Pons (tissue), 1 donor: ENCODE measurements at regions not wholly inside any gene's neighbourhood (a gene's known extent, or its start where the extent isn't known, plus 50 kb on each side); places are given as distances from the start of the nearest gene placed in this dataset.
A peak's percentile ranks its signal among the peaks of the same experiment; 100 is the strongest.
"Not testable (repeated sequence)": the region's sequence is repeated elsewhere in the genome, so short reads cannot be mapped to it uniquely, and the experiment has no call there.

Experiments
- DNase-seq: peaks from one replicate; pipeline ENCODE4 v3.0.0-alpha.2; 2016; ENCODE audit warnings: low spot score

DNA sequence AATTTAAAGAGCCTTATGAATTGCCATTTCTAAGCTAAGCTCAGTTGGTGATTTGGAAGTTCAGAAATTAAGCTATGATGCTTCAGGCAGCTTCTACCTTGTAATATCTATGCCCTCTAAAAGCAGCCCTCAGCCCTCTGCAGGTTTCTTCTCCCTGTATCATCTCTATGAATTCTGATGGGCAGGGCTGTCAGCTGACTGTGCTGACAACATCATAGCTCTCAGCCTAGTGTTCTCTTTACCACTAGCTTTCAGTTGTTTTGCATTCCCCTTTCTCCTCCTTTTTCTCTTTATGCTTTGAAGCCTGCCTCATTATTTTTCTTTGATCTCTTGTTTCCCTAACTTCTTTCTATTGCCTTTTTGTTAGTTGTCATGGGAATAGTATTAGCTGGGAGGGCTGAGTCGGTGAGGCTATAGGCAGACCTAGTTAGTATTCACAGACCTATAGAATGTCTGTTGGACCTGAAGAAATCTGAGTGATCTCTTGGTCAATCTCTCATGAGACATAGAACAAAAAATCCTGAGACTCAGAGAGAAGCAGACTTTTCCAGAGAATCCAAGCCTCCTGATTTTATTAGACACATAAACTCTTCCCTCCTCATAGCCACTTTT is 535.4 kb downstream of the RAB38 start:
- DNase-seq = no peak

DNA sequence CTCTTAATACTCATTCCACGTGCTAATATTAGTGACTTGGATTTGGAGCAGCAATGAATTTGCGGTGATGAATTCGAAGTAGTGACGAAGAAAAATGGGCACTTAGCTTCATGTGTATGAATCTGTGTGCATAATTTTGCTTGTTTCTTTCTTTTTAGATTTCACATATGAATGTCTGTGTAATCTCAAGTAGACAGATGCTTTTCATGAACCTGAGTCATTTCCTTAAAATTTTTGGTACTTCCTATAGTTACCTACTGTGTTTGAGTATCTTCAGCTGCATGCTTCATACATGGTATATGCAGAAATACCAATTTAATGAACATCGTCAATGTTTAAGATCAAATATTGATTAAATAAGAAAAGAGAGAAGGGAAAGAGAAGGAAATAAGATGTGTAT is 540.2 kb downstream of the RAB38 start:
- DNase-seq = no peak

DNA sequence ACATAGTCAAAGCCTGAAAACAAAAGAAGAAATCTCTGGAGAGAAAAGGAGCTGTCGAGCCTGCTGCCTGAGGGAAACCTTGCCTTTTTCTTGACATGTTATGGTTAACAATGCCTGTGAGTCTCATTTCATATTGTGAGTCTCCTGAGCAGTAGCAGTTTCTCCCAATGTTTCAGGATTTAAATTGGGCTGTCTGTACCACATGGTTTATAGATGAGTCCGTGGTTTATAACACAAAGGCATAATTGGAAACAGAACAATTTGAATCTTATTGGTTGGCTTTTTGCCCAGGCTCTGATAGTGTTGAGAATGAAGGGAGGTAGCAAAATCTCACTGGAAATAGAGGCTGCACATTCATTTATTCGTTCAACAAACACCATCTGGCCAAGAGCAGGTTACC is 540.9 kb downstream of the RAB38 start:
- no peak for DNase-seq

DNA sequence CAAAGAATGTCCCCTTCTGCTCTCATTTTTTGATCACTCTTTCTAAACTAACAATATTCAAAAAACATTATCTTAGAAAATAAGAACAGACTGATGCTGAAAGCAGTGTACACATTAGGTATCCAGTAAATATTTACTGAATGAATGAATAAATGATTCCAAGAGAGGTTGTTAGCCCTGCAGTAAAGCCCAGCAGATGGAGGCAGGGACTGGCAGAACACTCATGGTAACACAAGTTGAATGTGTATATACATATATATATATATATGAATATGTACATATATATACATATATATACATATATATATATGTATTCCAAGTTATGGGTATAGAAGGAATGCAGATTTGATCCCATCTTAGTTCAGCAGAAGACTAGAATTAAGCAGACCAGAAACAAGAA is 546.3 kb downstream of the RAB38 start:
- DNase-seq = no peak

DNA sequence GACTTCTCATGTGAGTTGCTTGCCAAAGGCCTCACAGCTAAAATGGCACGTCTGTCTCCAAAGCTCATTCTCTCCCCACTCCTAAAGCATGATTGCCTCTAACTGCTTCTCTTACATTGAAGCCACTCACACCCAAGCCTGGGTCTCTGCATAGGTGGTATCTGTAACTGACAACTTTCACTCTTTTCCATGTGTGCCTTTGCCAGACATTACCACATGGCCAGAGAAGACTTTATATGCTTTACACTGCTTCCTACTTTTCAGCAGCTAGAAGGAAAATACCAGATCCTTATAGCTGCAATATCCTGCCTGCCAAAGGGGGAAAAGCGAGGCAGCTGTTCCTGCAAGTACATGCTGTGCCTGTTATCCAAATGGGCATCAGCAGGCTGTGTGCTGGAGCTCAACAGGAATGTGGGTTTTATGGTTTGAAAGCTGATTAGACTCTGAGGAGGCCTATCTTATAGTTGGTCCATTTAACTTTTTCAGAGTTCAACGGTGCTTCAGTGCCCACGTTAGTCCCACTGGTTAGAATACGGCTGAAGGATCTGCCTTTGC is 547.1 kb downstream of the RAB38 start:
- DNase-seq = peak; percentile 15

DNA sequence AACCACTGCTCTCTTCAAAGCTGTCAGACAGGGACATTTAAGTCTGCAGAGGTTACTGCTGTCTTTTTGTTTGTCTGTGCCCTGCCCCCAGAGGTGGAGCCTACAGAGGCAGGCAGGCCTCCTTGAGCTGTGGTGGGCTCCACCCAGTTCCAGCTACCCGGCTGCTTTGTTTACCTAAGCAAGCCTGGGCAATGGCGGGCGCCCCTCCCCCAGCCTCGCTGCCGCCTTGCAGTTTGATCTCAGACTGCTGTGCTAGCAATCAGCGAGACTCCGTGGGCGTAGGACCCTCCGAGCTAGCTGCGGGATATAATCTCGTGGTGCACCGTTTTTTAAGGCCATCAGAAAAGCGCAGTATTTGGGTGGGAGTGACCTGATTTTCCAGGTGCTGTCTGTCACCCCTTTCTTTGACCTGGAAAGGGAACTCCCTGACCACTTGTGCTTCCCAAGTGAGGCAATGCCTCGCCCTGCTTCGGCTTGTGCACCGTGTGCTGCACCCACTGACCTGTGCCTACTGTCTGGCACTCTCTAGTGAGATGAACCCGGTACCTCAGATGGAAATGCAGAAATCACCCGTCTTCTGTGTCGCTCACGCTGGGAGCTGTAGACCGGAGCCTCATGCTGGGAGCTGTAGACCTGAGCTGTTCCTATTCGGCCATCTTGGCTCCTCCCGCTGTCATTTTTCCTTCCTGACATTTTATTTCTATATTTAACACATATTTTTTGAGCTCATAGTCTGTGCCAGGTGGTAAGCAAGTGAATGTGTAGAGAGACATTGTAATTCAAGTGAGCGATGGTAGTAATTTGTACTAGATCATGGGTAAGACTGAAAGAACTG is 551.5 kb downstream of the RAB38 start:
- DNase-seq = not testable (repeated sequence)

DNA sequence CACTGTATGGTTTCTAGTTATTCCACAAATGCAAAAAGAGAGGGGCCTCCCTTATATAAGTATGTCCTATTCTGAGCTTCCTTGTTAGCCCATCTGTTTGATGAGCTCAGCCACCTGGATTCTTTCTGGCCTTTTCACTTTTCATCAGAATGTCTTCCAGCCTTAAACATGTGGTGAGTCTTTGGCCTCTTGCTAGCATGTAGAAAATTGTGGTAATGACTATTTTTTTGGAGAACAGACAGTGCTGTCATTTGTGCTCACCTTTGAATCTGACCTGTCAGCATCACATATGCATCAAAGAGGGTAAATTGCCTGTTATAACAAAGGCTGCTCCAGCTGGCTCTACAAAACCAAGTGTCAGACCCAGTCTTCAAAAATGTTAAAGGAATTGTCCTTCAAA is 558.7 kb downstream of the RAB38 start:
- no peak for DNase-seq

DNA sequence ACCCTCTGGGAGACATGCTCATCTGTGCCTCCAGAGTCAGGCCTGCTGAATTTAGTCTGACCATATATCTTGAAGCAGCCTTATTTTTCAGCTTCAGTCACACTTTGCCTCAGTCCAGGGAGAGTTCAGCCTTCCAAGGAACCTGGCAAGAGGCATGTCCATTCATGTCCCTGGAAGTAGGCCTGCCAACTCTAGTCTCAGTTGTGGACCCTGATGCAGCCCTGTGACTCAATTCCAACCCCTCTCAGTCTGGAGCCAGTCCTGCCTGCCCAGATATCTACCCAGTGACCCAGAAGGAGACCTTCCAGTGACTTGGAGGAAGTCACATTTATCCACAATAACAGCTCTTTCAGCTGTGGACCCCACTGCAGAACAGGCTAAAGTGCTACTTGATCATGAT is 566.6 kb downstream of the TMEM135 start:
- DNase-seq = no peak

DNA sequence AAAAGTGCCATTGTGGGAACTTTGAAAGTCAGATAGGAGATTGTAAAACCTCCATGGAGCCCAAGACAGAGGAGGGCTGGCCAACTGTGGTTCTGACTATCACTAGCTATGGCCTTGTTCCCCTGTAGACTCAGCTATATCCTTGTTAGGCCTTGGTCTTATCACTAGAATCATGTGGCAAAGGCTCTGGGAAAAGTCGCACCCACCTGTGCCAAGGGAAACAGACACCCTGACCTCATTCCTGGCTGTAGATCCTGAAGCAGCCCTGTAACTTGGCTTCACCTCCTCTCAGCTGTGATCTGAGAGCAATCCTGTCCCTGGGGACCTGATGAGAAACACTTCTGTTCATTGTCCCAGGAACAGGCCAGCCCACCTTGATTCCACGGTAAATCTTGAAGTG is 566.2 kb downstream of the TMEM135 start:
- DNase-seq = no peak

DNA sequence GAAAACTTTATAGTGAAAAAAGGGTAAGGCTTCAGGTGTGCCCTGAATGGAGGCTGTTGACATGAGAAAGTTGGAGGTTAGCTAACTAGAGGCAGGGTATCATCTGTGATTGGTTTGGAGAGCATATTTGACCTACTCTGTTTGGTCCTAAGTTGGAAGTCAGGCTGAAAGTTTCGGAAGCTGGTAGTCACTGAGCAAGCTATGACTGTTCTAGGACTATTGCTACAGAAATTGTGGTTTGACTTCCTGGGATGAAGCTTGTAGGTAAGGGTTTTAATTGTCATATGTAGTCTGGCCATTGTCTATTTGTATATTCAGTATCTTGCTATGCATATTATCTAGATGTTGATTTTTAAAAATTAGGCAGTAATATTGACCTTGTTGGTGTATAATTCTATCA is 565.0 kb downstream of the TMEM135 start:
- DNase-seq = no peak

DNA sequence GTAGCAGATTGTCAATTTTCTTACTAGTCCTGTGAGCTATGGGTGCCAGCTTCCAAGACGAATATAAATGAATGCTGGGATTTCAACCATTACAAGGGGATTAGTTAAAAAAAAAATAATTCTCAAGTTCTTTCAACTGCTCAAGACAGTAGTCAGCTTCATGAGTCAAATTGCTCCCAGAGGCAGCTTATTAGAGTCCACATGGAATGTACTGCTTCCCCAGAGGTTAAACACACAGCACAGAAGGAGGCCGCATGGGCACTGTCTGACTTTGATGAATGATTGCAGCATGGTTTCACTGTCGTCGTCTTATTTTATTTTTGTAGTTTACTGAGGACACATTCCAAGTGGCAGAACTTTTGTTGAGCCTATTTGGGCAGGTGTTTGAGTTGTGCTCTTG is 563.2 kb downstream of the TMEM135 start:
- DNase-seq = no peak

DNA sequence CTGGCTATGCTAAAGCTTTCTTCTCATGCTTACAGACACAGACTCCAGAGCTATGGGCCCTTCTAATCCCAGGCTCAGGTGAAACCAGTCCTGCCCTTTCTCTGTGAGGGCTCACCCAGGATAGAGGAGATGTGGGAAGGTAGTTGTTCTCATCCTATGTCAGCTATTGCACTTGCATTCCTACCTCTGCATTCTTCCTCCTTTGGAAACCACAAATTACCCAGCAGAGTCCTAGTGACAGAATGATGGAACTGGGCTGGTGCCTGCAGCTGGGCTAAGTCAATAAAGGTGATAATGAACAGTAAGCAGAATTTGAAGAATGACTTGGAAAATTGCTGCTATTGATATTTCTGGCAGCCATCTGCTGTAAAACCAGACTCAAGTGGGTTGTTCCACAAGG is 560.0 kb downstream of the TMEM135 start:
- no peak for DNase-seq

DNA sequence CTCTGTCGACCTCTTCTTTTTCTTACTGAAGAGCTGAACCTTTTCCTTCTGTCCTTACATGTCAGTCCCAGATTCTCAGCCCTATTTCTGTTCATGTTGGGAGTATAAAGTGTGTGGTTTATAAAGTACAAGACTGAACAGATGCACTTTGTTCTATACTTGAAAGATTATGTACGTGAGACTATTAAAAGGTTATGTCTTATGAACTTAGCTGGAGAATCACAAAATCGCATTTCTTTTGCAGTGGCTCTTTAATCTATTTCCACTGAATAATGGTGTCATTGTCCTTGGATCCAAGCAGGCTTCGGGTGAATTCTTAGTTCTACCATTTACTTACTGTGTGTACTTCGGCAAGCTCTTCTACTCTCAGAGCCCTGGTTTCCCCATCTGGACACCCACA is 558.4 kb downstream of the TMEM135 start:
- no peak for DNase-seq

DNA sequence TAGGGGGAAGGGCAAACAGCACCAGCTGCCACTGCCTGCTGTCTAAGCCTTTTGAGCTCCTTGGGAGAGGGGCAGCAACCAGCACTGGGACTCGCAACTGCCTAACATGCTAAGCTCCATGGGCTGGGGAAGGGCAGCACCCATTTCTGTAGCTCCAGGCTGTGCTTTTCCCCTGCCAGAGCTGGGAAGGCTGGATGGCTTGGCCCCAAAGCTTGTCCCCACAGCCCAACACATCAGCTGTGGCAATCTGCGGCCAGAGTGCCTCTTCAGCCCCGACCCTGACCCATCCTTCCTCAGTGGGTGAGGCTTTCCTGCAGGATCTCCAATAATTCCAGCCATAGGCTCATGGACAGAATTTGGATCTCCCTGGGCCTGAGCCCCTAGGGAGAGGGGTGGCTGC is 551.3 kb downstream of the TMEM135 start:
- DNase-seq = no peak

DNA sequence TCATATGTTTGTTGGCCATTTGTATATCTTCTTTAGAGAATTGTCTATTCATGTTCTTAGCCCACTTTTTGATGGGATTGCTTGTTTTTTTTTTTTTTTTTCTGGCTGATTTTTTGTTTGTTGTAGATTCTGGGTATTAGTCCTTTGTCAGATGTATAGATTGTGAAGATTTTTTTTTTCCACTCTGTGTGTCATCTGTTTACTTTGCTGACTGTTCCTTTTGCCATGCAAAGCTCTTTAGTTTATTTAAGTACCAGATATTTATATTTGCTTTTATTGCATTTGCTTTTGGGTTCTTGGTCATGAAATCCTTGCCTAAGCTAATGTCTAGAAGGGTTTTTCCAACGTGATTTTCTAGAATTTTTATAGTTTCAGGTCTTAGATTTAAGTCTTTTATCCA is 547.9 kb downstream of the TMEM135 start:
- DNase-seq = not testable (repeated sequence)

DNA sequence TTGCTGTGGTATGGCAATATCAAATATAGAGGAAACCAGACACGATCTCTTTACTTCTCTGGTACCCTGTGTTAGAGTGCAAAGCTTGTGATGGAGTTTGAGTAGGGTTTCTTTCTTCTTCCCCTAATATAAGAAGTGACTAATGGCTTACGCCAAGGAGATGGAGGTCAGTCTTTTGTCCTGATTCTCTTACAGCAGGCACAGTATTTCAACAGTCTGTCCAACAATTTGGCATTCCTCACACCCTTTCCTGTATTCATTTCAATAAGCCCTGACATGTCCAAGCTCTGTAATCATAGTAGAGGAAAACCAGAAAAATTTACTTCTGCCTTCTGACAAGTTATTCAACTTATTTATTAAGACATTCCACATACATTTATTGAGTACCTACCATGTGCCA is 546.2 kb downstream of the TMEM135 start:
- DNase-seq = no peak

DNA sequence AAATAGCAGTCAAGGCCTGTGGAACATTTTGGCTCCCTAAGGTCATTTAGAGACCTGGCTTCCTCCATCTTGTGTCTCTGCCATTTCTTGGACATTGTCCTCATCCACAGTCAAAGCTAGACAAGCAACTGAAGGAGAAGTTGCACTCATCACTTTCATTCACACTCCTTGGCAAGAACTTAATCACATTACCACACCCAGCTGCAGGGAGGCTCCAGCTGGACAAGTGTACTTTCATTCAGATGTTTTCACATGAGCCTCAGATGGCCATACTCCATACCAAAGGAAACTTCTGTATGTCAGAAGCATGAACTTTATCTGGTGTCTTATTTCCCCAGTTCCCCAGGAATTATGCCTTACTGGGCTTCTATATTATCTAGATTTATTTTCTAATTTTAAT is 537.4 kb downstream of the TMEM135 start:
- no peak for DNase-seq

DNA sequence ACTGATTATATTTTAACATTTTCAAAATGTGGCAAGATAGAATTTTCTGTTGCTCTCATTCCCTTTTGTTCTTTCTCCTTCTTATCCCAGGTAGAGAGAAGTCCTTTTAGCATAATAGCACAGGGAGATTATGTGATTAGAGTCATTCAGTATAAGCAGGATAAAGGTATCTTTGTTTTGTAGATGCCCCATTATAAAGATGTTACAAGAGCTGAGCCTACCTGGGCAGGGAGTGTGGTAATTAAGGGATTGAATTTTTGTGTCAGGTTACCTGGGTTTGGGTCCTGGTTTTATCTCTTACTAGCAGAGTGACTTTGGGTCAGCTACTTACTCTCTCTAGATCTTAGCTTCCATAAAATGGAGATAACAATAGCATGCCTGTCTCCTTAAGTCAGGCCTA is 536.5 kb downstream of the TMEM135 start:
- DNase-seq = no peak

DNA sequence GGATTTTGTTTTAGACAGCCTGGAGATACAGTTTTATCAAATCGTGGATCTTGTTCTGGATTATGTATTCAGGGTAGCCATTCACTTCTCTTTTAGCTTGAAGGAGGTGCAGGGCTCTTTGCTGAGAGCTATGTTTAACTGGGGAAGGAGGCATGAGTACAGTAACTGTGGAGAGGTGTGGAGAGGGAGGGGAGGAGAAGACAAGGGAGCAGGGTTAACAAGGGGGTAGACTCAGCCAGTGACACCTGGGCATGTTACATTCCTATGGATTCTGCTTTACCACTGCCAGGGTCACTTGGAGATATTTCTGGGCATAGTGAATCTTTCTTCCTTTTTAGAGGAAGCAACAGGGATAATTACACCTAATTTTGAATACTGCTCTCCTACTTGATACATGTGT is 536.0 kb downstream of the TMEM135 start:
- DNase-seq = no peak

DNA sequence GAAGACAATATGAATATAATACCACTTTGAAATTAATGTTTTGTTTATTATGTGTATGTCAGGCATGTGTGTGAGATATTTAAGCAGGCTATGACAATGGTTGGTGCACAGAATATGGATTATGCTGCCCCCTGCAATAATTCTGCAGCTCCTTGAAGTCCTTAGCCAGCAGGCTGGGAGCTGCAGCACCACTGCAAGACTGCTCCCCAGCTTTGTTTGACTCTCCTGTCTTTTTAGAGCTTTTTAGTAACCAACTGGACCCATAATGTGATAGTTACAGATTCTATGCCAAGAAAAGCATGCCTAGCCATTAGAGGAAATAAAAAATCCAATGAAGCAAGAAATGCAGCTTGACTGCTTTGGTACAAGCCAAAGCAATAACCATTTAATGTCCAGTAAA is 535.1 kb downstream of the TMEM135 start:
- DNase-seq = no peak

DNA sequence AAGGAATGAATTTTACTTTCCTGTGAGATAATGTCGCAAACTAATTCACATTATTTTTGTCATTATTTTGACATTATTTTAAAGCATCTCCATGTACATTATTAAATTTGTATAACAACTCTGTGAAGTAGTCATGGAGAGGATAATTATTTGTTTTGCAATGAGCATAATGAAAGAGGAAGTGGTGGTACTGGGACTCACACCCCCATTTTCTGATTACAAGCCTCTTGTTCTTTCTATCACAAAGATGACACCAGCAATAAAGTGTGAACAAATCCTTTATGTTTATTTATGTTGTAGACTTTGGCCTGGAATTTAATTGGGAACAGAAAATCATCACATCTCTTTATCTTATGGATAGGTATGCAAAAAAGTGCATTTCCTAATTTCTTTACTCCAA is 522.6 kb downstream of the TMEM135 start:
- no peak for DNase-seq

DNA sequence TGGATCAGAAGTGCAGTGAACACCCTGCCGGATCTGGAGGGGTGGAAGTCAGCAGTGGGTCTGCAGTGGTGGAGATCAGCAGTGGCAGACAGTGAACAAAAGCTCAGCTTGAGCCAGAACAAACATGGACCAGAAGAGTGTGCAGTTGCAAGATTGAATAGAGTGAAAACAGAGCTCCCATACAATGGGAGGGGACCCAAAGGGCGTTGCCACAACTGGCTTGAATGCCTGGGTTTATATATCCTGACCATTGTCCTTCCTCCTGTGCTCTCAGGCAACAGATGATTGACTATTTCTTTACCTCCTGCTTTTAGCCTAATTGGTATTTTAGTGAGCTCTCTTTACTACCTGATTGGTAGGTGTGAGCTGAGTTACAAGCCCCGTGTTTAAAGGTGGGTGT is 522.1 kb downstream of the TMEM135 start:
- not testable (repeated sequence) for DNase-seq

DNA sequence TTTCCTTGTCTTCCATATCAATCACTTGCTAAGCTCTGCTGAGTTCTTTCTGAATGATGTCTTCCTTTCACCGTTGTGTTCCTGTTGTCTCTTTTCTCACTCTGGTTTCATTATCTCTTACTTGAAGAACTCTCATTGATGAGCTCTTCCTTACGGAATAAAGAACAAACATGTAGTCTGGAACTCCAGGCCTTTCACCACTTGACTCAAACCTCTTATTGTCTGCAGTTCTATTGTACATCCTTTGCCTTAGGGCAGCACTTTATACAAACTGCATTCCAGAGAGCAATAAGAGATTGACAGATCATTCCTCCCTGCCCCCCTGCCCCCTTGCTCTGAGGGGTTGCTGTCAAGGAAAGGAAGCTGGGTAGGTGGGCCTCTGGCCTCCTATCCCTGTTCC is 517.4 kb downstream of the TMEM135 start:
- DNase-seq = no peak

DNA sequence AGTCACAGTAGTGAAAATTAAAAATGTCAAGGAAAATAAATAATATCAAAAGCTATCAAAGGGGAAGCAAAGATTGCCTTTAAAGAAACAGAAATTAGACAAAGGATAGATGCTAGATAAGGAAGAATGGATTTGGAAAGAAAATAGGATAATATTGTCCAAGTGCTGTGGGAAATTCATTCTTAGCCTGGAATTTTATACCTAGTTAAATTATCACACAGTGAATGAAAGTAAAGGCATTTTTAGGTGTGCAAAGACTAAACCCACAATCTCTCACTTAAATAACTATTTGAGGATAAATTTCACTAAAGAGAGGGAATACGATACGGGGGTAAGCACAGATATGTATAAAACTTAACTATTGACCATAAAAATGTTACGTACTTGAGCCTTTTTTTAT is 511.1 kb downstream of the TMEM135 start:
- no peak for DNase-seq
